HG03139 (cell line): ENCODE measurements at regions not wholly inside any gene's neighbourhood (a gene's known extent, or its start where the extent isn't known, plus 50 kb on each side); places are given as distances from the start of the nearest gene placed in this dataset.
A peak's percentile ranks its signal among the peaks of the same experiment; 100 is the strongest.

Source experiments
- ATAC-seq: cut with Tn5 transposase; IDR thresholded peaks from one replicate; pipeline ENCODE4 v1.9.1; 2021; ENCODE audit not compliant: unreplicated experiment

GRCh38 chr15:95948411-95948810 lies 382.1 kb upstream of the NR2F2 start:
- no peak for ATAC-seq

GRCh38 chr15:95953032-95953431 lies 377.5 kb upstream of the NR2F2 start:
- ATAC-seq: no peak

- no peak for ATAC-seq
Measured at GRCh38 chr15:95957861-95958260, 372.6 kb upstream of the NR2F2 start.

- no peak for ATAC-seq
Measured at GRCh38 chr15:95958382-95958781, 372.1 kb upstream of the NR2F2 start.

- no peak for ATAC-seq
Measured at GRCh38 chr15:95968856-95969255, 361.6 kb upstream of the NR2F2 start.

- ATAC-seq: no peak
Measured at GRCh38 chr15:95970326-95970725, 360.2 kb upstream of the NR2F2 start.

- no peak for ATAC-seq
Measured at GRCh38 chr15:95972041-95972553, 358.4 kb upstream of the NR2F2 start.

GRCh38 chr15:95972812-95973211 lies 357.7 kb upstream of the NR2F2 start:
- ATAC-seq: no peak

GRCh38 chr15:95973566-95974256 lies 356.8 kb upstream of the NR2F2 start:
- ATAC-seq: peak; percentile 50

GRCh38 chr15:95975212-95975611 lies 355.3 kb upstream of the NR2F2 start:
- ATAC-seq: no peak

GRCh38 chr15:95979286-95979685 lies 351.2 kb upstream of the NR2F2 start:
- ATAC-seq: no peak

- no peak for ATAC-seq
Measured at GRCh38 chr15:95981209-95981608, 349.3 kb upstream of the NR2F2 start.

GRCh38 chr15:95987299-95987698 lies 343.2 kb upstream of the NR2F2 start:
- no peak for ATAC-seq

GRCh38 chr15:95987886-95988573 lies 342.5 kb upstream of the NR2F2 start:
- no peak for ATAC-seq

- no peak for ATAC-seq
Measured at GRCh38 chr15:95988574-95988887, 342.0 kb upstream of the NR2F2 start.

- no peak for ATAC-seq
Measured at GRCh38 chr15:95989392-95989791, 341.1 kb upstream of the NR2F2 start.

GRCh38 chr15:95990833-95991232 lies 339.7 kb upstream of the NR2F2 start:
- no peak for ATAC-seq

- ATAC-seq: no peak
Measured at GRCh38 chr15:95994418-95994817, 336.1 kb upstream of the NR2F2 start.

- no peak for ATAC-seq
Measured at GRCh38 chr15:95995375-95996168, 334.9 kb upstream of the NR2F2 start.

- no peak for ATAC-seq
Measured at GRCh38 chr15:95996494-95996893, 334.0 kb upstream of the NR2F2 start.

- ATAC-seq: no peak
Measured at GRCh38 chr15:95998935-95999334, 331.6 kb upstream of the NR2F2 start.
